Gastroesophageal sphincter (tissue), 4 donors: ENCODE measurements at regions not wholly inside any gene's neighbourhood (a gene's known extent, or its start where the extent isn't known, plus 50 kb on each side); places are given as distances from the start of the nearest gene placed in this dataset.

Experiments
- ATAC-seq: fragments of 150-250 bp; one replicate; pipeline ENCODE4 v1.9.1; 2016; ENCODE audit warnings: mild to moderate bottlenecking, moderate library complexity
- H3K27ac ChIP-seq, 4 donors: fragments of 200-600 bp; sonication (generic) in 3 of 4; 1 replicate in 3 of 4; 2 replicates in 1 of 4; pipeline ENCODE4 v1.5.1; 2016 to 2019
- H3K27me3 ChIP-seq: fragments of 200-600 bp; sonication (generic); one replicate; pipeline ENCODE4 v1.5.1; 2019
- H3K36me3 ChIP-seq, 2 donors: fragments of 200-600 bp; sonication (generic); one replicate each; pipeline ENCODE4 v1.5.1; 2019; ENCODE audit warnings: control low read depth in 1 of 2
- H3K4me1 ChIP-seq, 3 donors: fragments of 200-600 bp; sonication (generic); 1 replicate in 2 of 3; 2 replicates in 1 of 3; pipeline ENCODE4 v1.5.1; 2016 to 2019; ENCODE audit warnings: control low read depth in 2 of 3
- H3K4me3 ChIP-seq, 2 donors: fragments of 200-600 bp; sonication (generic); one replicate each; pipeline ENCODE4 v1.5.1; 2019; ENCODE audit warnings: mild to moderate bottlenecking in 1 of 2, moderate library complexity in 1 of 2
- H3K9me3 ChIP-seq, 3 donors: fragments of 200-600 bp; sonication (generic); one replicate each; pipeline ENCODE4 v1.5.1; 2017 to 2019; ENCODE audit warnings: control low read depth in 2 of 3
- EP300 ChIP-seq: sonication (generic); formaldehyde crosslinking; IDR thresholded peaks from one replicate; pipeline ENCODE4 v1.6.1; 2017; ENCODE audit warnings: antibody characterized with exemption, mild to moderate bottlenecking
- POLR2A ChIP-seq, 2 donors: fragments of 450-650 bp; IDR thresholded peaks; one replicate each; pipeline ENCODE4 v1.6.1; 2017; ENCODE audit warnings: antibody characterized with exemption in 2 of 2, mild to moderate bottlenecking in 2 of 2, moderate library complexity in 1 of 2
- POLR2AphosphoS5 ChIP-seq: sonication (generic); formaldehyde crosslinking; IDR thresholded peaks from one replicate; pipeline ENCODE4 v1.6.1; 2017; ENCODE audit warnings: antibody characterized with exemption
- WGBS, 2 donors: methylation state at CpG; one replicate each; pipeline ENCODE4 v1.1.5; 2018; ENCODE audit warnings: low coverage in 1 of 2; 5-methylcytosine and 5-hydroxymethylcytosine counted together
- TF ChIP-seq, protein P1 (sequence below), 4 experiments: fragments of 200-600 bp in 2 of 4; fragments of 450-650 bp in 2 of 4; sonication (generic) in 1 of 4; IDR thresholded peaks; one replicate each; pipeline ENCODE4 v1.5.1; 2017 to 2019; ENCODE audit warnings: antibody characterized with exemption in 4 of 4, mild to moderate bottlenecking in 2 of 4, moderate library complexity in 2 of 4

DNA sequence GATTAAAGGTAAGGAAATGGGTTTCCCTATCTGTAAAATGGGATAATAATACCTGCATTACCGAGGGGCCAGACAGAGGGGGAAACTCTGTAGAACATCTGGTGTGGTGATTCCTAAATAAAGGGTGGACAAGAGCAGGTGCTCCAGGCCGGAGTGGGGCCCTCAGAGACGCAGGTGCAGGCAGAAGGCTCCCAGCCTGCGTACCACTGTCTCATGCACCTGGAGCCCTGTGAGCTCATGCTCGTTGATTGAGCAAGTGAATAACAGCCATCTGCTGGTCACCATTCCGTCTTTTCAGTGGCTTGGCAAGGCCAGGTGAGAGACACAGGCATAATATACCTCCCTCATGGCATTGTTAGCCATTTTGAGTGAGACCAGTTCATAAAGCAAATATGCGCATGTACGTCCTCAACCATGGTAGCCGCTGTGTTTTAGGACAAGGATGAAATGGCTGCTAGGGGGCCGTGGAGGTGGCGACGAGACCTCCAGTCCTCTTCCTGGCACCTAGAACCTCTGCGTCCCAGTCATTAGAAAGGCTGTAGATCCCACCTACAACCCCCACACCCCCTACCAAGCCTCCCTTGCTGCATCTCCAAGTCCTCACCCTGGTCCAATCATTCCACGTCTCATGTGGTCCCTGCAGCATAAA lies 198.0 kb upstream of the MVB12B start:
- no peak for TF ChIP-seq POLR2AphosphoS5
- TF ChIP-seq, protein P1, sequence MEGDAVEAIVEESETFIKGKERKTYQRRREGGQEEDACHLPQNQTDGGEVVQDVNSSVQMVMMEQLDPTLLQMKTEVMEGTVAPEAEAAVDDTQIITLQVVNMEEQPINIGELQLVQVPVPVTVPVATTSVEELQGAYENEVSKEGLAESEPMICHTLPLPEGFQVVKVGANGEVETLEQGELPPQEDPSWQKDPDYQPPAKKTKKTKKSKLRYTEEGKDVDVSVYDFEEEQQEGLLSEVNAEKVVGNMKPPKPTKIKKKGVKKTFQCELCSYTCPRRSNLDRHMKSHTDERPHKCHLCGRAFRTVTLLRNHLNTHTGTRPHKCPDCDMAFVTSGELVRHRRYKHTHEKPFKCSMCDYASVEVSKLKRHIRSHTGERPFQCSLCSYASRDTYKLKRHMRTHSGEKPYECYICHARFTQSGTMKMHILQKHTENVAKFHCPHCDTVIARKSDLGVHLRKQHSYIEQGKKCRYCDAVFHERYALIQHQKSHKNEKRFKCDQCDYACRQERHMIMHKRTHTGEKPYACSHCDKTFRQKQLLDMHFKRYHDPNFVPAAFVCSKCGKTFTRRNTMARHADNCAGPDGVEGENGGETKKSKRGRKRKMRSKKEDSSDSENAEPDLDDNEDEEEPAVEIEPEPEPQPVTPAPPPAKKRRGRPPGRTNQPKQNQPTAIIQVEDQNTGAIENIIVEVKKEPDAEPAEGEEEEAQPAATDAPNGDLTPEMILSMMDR (IDR thresholded peaks at IDR 0.05): no peak
- TF ChIP-seq POLR2A (IDR thresholded peaks at IDR 0.05): no peak
- TF ChIP-seq EP300: no peak
- no peak overlapping the region for H3K4me3 ChIP-seq
- H3K27ac ChIP-seq: no peak overlapping the region
- no peaks in the 10 kb centered on the region for H3K36me3 ChIP-seq
- no peaks in the 10 kb centered on the region for H3K9me3 ChIP-seq
- no peaks in the 10 kb centered on the region for H3K27me3 ChIP-seq
- WGBS, 2 donors: 78 to 94% methylated on average over 7 to 8 of the region's 14 CpGs
- ATAC-seq: no peak
- H3K4me1 ChIP-seq: peaks cover 0 to 27% (median 4%) of the 10 kb centered on the region in 3 donors

DNA sequence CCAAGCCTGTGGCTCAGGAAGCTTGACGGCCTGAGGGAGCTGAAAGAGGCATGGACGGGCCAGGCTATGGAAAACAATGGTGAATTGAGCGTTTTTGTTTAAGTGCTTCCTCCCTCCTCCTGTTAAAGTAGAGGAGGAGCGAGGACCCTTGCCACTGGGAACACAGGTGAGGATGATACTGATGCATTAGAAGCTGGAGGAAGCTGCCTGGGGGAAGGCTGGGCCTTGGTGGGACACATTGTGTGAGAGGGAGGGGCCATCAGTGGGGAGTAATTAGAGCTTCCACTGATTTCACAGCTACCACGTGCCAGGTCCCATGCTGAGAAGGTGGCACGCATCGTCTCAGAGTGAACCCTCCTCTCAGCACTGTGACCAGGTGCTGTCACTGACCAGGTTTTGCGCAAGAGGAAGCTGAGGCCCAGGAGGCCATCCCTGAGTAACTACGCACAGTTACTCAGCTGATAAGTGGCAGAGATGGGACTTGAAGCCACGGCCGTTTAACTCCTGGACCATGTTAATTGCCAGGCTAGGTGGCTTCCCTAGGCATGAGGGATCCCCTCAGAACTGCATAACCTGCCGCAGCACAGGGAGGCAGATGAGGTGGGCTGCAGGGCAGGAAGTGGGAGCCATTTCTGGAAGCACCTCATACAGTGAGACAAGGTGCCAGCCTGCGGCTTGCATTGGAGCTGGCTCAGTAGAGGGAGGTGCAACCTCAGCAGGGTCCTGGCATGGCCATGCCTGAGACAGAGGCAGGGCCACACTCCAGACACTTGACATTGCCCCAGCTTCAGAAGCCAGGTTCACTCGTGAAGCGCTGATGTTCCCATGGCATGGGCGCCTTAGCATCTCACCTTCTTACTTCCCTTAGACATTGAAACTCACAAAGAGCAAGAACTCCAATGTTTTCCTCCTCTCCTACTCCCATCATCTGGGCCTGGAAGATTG lies 195.3 kb upstream of the MVB12B start:
- Histone ChIP-seq H3K9me3 (no peaks in the 10 kb centered on the region), H3K4me3 (no peak overlapping the region), H3K36me3 (no peaks in the 10 kb centered on the region), H3K27me3 (no peaks in the 10 kb centered on the region), H3K4me1 (peaks cover 0 to 5% (median 0%) of the 10 kb centered on the region in 3 donors), H3K27ac (no peak overlapping the region)
- ATAC-seq: no peak
- TF ChIP-seq EP300 (no peak), POLR2A (IDR thresholded peaks at IDR 0.05) (no peak), POLR2AphosphoS5 (no peak)
- TF ChIP-seq, protein P1 (IDR thresholded peaks at IDR 0.05): no peak
- 83% methylated on average over 1 of the region's 16 CpGs; no CpG with 5 or more reads in 1 of the 2 donors for WGBS, 2 donors

DNA sequence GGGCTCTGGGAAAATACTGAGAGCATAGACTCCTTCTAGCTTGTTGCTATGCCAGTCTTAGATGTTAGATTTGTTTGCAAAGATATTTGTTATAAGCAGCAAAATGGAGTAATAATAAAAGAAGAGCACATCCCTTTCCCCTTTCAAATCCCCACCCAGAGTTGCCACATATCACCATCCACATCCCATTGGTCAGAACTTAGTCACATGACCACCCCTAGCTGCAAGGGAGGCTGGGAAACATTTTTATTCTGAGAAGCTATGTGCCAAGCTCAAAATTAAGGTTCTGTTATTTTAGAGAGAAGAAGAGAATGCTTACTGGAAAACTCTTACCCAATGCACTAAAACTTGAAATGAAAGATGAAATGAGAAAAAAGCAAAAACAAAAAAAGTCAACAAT lies 193.9 kb upstream of the MVB12B start:
- no peak for ATAC-seq
- TF ChIP-seq POLR2A (IDR thresholded peaks at IDR 0.05): no peak
- no peak for TF ChIP-seq POLR2AphosphoS5
- TF ChIP-seq, protein P1 (IDR thresholded peaks at IDR 0.05): no peak
- TF ChIP-seq EP300: no peak
- H3K27me3 ChIP-seq: no peaks in the 10 kb centered on the region
- H3K9me3 ChIP-seq: peaks cover 0 to 8% (median 0%) of the 10 kb centered on the region in 3 donors
- H3K27ac ChIP-seq: no peak overlapping the region
- H3K4me3 ChIP-seq: no peak overlapping the region
- no peaks in the 10 kb centered on the region for H3K4me1 ChIP-seq
- H3K36me3 ChIP-seq: no peaks in the 10 kb centered on the region

DNA sequence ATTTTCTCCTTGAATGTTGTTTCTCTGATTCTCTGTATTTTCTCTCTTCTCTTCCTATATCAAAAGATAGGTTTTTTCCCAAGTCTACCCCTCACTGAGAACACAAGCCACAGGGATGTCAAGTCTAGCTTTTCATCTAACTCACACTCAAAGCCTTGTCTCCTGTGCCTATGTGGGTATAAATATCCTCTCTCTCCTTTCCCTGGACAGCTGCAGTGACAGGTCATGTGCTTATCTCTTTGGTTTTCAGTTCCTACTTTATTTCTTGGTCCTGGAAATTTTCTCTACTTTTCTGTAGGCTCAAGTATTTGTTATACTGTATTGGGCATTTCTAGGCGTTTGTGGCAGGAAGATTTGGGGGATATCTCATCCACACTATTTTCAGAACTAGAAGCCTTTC lies 182.4 kb upstream of the MVB12B start:
- Histone ChIP-seq H3K4me1 (no peaks in the 10 kb centered on the region), H3K9me3 (peaks cover 0 to 2% (median 1%) of the 10 kb centered on the region in 3 donors), H3K27me3 (peaks cover 12% of the 10 kb centered on the region), H3K27ac (no peak overlapping the region), H3K36me3 (no peaks in the 10 kb centered on the region), H3K4me3 (no peak overlapping the region)
- ATAC-seq: no peak
- no peak for TF ChIP-seq POLR2A (IDR thresholded peaks at IDR 0.05)
- TF ChIP-seq, protein P1 (IDR thresholded peaks at IDR 0.05): no peak
- no peak for TF ChIP-seq POLR2AphosphoS5
- TF ChIP-seq EP300: no peak
- 29 to 44% methylated on average over 1 of the region's 1 CpG for WGBS, 2 donors
